Activated T-cell treated with anti-CD3 and anti-CD28 coated beads, Interleukin-2, amount 50 U/mL, for 72 hours (primary cell): ENCODE measurements at regions not wholly inside any gene's neighbourhood (a gene's known extent, or its start where the extent isn't known, plus 50 kb on each side); places are given as distances from the start of the nearest gene placed in this dataset.

Source experiments
- ATAC-seq, 2 donors: fragments of 150-1000 bp; cut with Tn5 transposase; replicated peaks in 1 of 2; 2 replicates each; pipeline ENCODE4 v1.10.0; 2021; ENCODE audit warnings: moderate library complexity in 2 of 2, mild to moderate bottlenecking in 1 of 2
- DNase-seq, 2 donors: peaks; one replicate each; pipeline ENCODE4 v3.0.0; 2021 to 2022; ENCODE audit warnings: mixed read lengths in 1 of 2
- H3K27ac Mint-ChIP-seq: one replicate; pipeline ENCODE4 v1.8.0; 2022; ENCODE audit warnings: mild to moderate bottlenecking, moderate library complexity, mixed read lengths
- H3K27me3 Mint-ChIP-seq: one replicate; pipeline ENCODE4 v1.8.0; 2022; ENCODE audit warnings: low read depth, mixed read lengths
- H3K36me3 Mint-ChIP-seq, 2 donors: one replicate each; pipeline ENCODE4 v1.8.0; 2022; ENCODE audit warnings: mixed read lengths in 2 of 2, mild to moderate bottlenecking in 1 of 2; ENCODE audit not compliant: insufficient read depth in 2 of 2
- H3K4me1 Mint-ChIP-seq: one replicate; pipeline ENCODE4 v1.8.0; 2022; ENCODE audit warnings: low read depth, mixed read lengths
- H3K4me3 Mint-ChIP-seq, 2 donors: one replicate each; pipeline ENCODE4 v1.8.0; 2022; ENCODE audit warnings: mild to moderate bottlenecking in 2 of 2, mixed read lengths in 2 of 2, moderate library complexity in 2 of 2
- H3K9me3 Mint-ChIP-seq, 2 donors: one replicate each; pipeline ENCODE4 v1.8.0; 2022; ENCODE audit warnings: mixed read lengths in 2 of 2

- no peaks in the 10 kb centered on the region for H3K36me3 Mint-ChIP-seq
- ATAC-seq (peak in 1 of 2 donors; percentile 13), DNase-seq (no peak)
- peaks cover 14% of the 10 kb centered on the region for H3K27me3 Mint-ChIP-seq
- H3K27ac Mint-ChIP-seq: no peak overlapping the region
- H3K4me3 Mint-ChIP-seq: peak overlapping the region in 1 of 2 donors; percentile 4
- peaks cover 22% of the 10 kb centered on the region for H3K4me1 Mint-ChIP-seq
- no peaks in the 10 kb centered on the region for H3K9me3 Mint-ChIP-seq
Observed at GRCh38 chr9:89815061-89815902, 210.5 kb downstream of the GADD45G start.

GRCh38 chr9:89815903-89816573, 211.2 kb downstream of the GADD45G start:
- H3K4me1 Mint-ChIP-seq: peaks cover 22% of the 10 kb centered on the region
- DNase-seq (no peak), ATAC-seq (peak; percentile 44 to 58)
- peaks cover 11% of the 10 kb centered on the region for H3K27me3 Mint-ChIP-seq
- H3K4me3 Mint-ChIP-seq: no peak overlapping the region
- H3K27ac Mint-ChIP-seq: no peak overlapping the region
- no peaks in the 10 kb centered on the region for H3K9me3 Mint-ChIP-seq
- H3K36me3 Mint-ChIP-seq: no peaks in the 10 kb centered on the region

- Mint-ChIP-seq H3K27ac (no peak overlapping the region), H3K27me3 (peaks cover 8% of the 10 kb centered on the region), H3K9me3 (no peaks in the 10 kb centered on the region), H3K4me1 (peaks cover 22% of the 10 kb centered on the region), H3K36me3 (no peaks in the 10 kb centered on the region), H3K4me3 (no peak overlapping the region)
- DNase-seq (no peak), ATAC-seq (no peak)
Observed at GRCh38 chr9:89817151-89817950, 212.5 kb downstream of the GADD45G start.

- Mint-ChIP-seq H3K4me3 (no peak overlapping the region), H3K27me3 (no peaks in the 10 kb centered on the region), H3K9me3 (no peaks in the 10 kb centered on the region), H3K4me1 (peaks cover 7% of the 10 kb centered on the region), H3K27ac (no peak overlapping the region), H3K36me3 (no peaks in the 10 kb centered on the region)
- ATAC-seq (no peak), DNase-seq (no peak)
Observed at GRCh38 chr9:89820337-89820736, 215.5 kb downstream of the GADD45G start.

- ATAC-seq (no peak), DNase-seq (no peak)
- H3K27ac Mint-ChIP-seq: no peak overlapping the region
- no peaks in the 10 kb centered on the region for H3K36me3 Mint-ChIP-seq
- H3K9me3 Mint-ChIP-seq: no peaks in the 10 kb centered on the region
- H3K4me3 Mint-ChIP-seq: no peak overlapping the region
- H3K4me1 Mint-ChIP-seq: peaks cover 3% of the 10 kb centered on the region
- no peaks in the 10 kb centered on the region for H3K27me3 Mint-ChIP-seq
Observed at GRCh38 chr9:89821081-89821480, 216.3 kb downstream of the GADD45G start.

GRCh38 chr9:89822996-89823395, 218.2 kb downstream of the GADD45G start:
- Mint-ChIP-seq H3K9me3 (no peaks in the 10 kb centered on the region), H3K27me3 (no peaks in the 10 kb centered on the region), H3K4me3 (no peak overlapping the region), H3K27ac (no peak overlapping the region), H3K4me1 (peaks cover 10% of the 10 kb centered on the region), H3K36me3 (no peaks in the 10 kb centered on the region)
- ATAC-seq: no peak
- DNase-seq: no peak

- Mint-ChIP-seq H3K27ac (no peak overlapping the region), H3K9me3 (peaks cover 2 to 8% of the 10 kb centered on the region in 2 donors), H3K36me3 (peaks cover 3% of the 10 kb centered on the region in 2 donors), H3K4me1 (peaks cover 18% of the 10 kb centered on the region), H3K4me3 (no peak overlapping the region), H3K27me3 (no peaks in the 10 kb centered on the region)
- DNase-seq (no peak), ATAC-seq (no peak)
Observed at GRCh38 chr9:89825669-89826068, 220.9 kb downstream of the GADD45G start.

- Mint-ChIP-seq H3K4me3 (no peak overlapping the region), H3K27me3 (no peaks in the 10 kb centered on the region), H3K27ac (no peak overlapping the region), H3K36me3 (peaks cover 3 to 5% of the 10 kb centered on the region in 2 donors), H3K9me3 (peaks cover 2 to 10% of the 10 kb centered on the region in 2 donors), H3K4me1 (peaks cover 18% of the 10 kb centered on the region)
- no peak for ATAC-seq
- no peak for DNase-seq
Observed at GRCh38 chr9:89826186-89826585, 221.4 kb downstream of the GADD45G start.

GRCh38 chr9:89829346-89829745, 224.5 kb downstream of the GADD45G start:
- Mint-ChIP-seq H3K9me3 (peaks cover 2 to 10% of the 10 kb centered on the region in 2 donors), H3K36me3 (peaks cover 3 to 5% of the 10 kb centered on the region in 2 donors), H3K27ac (no peak overlapping the region), H3K4me3 (no peak overlapping the region), H3K4me1 (peaks cover 18% of the 10 kb centered on the region), H3K27me3 (no peaks in the 10 kb centered on the region)
- no peak for ATAC-seq
- no peak for DNase-seq

GRCh38 chr9:89835666-89836065, 230.9 kb downstream of the GADD45G start:
- H3K27me3 Mint-ChIP-seq: no peaks in the 10 kb centered on the region
- ATAC-seq: no peak
- H3K36me3 Mint-ChIP-seq: peaks cover 0 to 2% of the 10 kb centered on the region in 2 donors
- H3K4me1 Mint-ChIP-seq: no peaks in the 10 kb centered on the region
- H3K9me3 Mint-ChIP-seq: peaks cover 0 to 2% of the 10 kb centered on the region in 2 donors
- DNase-seq: no peak
- no peak overlapping the region for H3K4me3 Mint-ChIP-seq
- no peak overlapping the region for H3K27ac Mint-ChIP-seq

GRCh38 chr9:89837162-89837933, 232.5 kb downstream of the GADD45G start:
- no peaks in the 10 kb centered on the region for H3K36me3 Mint-ChIP-seq
- no peak for ATAC-seq
- H3K4me3 Mint-ChIP-seq: no peak overlapping the region
- H3K4me1 Mint-ChIP-seq: no peaks in the 10 kb centered on the region
- no peaks in the 10 kb centered on the region for H3K27me3 Mint-ChIP-seq
- H3K9me3 Mint-ChIP-seq: peaks cover 0 to 1% of the 10 kb centered on the region in 2 donors
- no peak for DNase-seq
- no peak overlapping the region for H3K27ac Mint-ChIP-seq

- no peak for DNase-seq
Observed at GRCh38 chr9:89837934-89838310, 233.1 kb downstream of the GADD45G start.

More at GRCh38 chr9:89837934-89838310, 233.1 kb downstream of the GADD45G start:
- no peak for ATAC-seq
- Mint-ChIP-seq H3K27ac (no peak overlapping the region), H3K4me1 (no peaks in the 10 kb centered on the region), H3K27me3 (no peaks in the 10 kb centered on the region), H3K4me3 (no peak overlapping the region), H3K36me3 (no peaks in the 10 kb centered on the region), H3K9me3 (peaks cover 0 to 1% of the 10 kb centered on the region in 2 donors)
